PC-9 (cell line): ENCODE measurements at regions not wholly inside any gene's neighbourhood (a gene's known extent, or its start where the extent isn't known, plus 50 kb on each side); places are given as distances from the start of the nearest gene placed in this dataset.

Source experiments
- CTCF ChIP-seq: fragments of 200-600 bp; sonication (generic); conservative IDR thresholded peaks from 2 replicates; pipeline ENCODE4 v1.6.1; 2017; ENCODE audit warnings: mixed run types, antibody characterized with exemption, mild to moderate bottlenecking, moderate library complexity
- EZH2 ChIP-seq: fragments of 200-600 bp; sonication (generic); IDR thresholded peaks from 2 replicates; pipeline ENCODE4 v1.8.0; 2017; ENCODE audit warnings: antibody characterized with exemption, low read depth

GRCh38 chr3:73148682-73149081, 87.2 kb downstream of the EBLN2 start:
- no peak for TF ChIP-seq CTCF
- TF ChIP-seq EZH2: no peak
